ENCODE measurements at regions not wholly inside any gene's neighbourhood (a gene's known extent, or its start where the extent isn't known, plus 50 kb on each side); places are given as distances from the start of the nearest gene placed in this dataset.

GRCh38 chr2:47687856-47688255 is 95.1 kb upstream of the MSH6 start:
- 57 to 69% methylated on average over 1 of the region's 1 CpG for WGBS, 2 donors
- intact Hi-C loops (cut with DNase I), result no loop called here
- H3K4me1 ChIP-seq, result no peaks in the 10 kb centered on the region
- H3K36me3 ChIP-seq, result no peaks in the 10 kb centered on the region
- no peak overlapping the region for H3K27ac ChIP-seq
- no peaks in the 10 kb centered on the region for H3K27me3 ChIP-seq
- H3K4me3 ChIP-seq, result no peak overlapping the region
- TF ChIP-seq POLR2A (IDR thresholded peaks at IDR 0.05) (no peak), CTCF (IDR thresholded peaks at IDR 0.05) (no peak)
- peaks cover 0 to 8% (median 0%) of the 10 kb centered on the region in 3 donors for H3K9me3 ChIP-seq
- no peak for DNase-seq

DNA sequence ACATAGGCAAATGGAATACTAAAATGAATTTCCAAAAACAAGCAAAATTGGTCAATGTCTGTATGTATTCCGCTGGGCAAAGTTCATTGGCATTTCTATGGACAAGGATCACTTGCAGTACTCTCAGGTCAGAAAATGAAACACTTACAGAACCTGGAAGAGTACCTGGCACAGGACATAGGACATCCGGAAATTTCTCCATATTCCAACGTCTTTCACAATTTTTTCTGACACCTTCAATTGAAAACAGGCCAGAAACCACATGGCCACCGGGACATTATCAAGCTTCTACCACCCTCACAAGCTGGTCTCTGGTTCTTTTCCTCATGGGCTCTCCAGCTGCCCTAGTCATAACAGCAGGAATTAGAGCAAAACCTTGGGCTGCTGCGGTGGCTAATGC is 96.9 kb upstream of the MSH6 start:
- 78 to 88% methylated on average over 4 to 5 of the region's 5 CpGs for WGBS, 2 donors
- H3K4me3 ChIP-seq, result no peak overlapping the region
- no peaks in the 10 kb centered on the region for H3K27me3 ChIP-seq
- TF ChIP-seq CTCF (IDR thresholded peaks at IDR 0.05) (no peak), POLR2A (IDR thresholded peaks at IDR 0.05) (no peak)
- H3K4me1 ChIP-seq, result no peaks in the 10 kb centered on the region
- DNase-seq, result no peak
- no peak overlapping the region for H3K27ac ChIP-seq
- H3K36me3 ChIP-seq, result no peaks in the 10 kb centered on the region
- intact Hi-C loops (cut with DNase I), result no loop called here
- H3K9me3 ChIP-seq, result peaks cover 0 to 8% (median 0%) of the 10 kb centered on the region in 3 donors

DNA sequence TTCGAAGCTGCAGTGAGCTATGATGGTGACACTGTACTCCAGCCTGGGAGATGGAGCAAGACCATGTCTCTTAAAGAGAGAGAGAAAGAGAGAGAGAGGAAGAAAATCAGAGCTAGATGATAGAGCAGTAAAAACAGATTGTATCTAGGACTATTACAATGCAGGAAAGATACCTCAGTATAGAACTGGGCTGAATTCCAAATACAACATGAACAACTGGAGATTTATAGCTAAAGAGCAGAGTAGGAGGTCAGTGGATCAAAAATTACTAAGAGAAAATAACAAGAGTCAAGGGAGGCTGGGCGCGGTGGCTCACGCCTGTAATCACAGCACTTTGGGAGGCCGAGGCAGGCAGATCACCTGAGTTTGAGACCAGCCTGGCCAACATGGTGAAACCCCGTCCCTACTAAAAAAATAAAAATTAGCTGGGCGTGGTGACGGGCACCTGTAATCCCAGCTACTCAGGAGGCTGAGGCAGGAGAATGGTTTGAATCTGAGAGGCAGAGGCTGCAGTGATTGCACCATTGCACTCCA is 100.7 kb upstream of the MSH6 start:
- 90 to 92% methylated on average over 8 of the region's 8 CpGs for WGBS, 2 donors
- intact Hi-C loops (cut with DNase I), result no loop called here

GRCh38 chr2:47676261-47676926 is 105.6 kb upstream of the KCNK12 start:
- Histone ChIP-seq H3K27me3 (no peaks in the 10 kb centered on the region), H3K36me3 (no peaks in the 10 kb centered on the region), H3K27ac (no peak overlapping the region), H3K4me3 (no peak overlapping the region), H3K9me3 (no peaks in the 10 kb centered on the region), H3K4me1 (no peaks in the 10 kb centered on the region)
- DNase-seq, result no peak
- TF ChIP-seq CTCF (IDR thresholded peaks at IDR 0.05) (no peak), POLR2A (IDR thresholded peaks at IDR 0.05) (no peak)
- 66 to 74% methylated on average over 6 of the region's 6 CpGs for WGBS, 2 donors
- intact Hi-C loops (cut with DNase I), result no loop called here

More for the DNA sequence above, 100.7 kb upstream of the MSH6 start:
- no peak for TF ChIP-seq CTCF (IDR thresholded peaks at IDR 0.05)
- TF ChIP-seq POLR2A (IDR thresholded peaks at IDR 0.05), result no peak
- Histone ChIP-seq H3K9me3 (no peaks in the 10 kb centered on the region), H3K4me1 (no peaks in the 10 kb centered on the region), H3K36me3 (no peaks in the 10 kb centered on the region), H3K27ac (no peak overlapping the region), H3K4me3 (no peak overlapping the region), H3K27me3 (no peaks in the 10 kb centered on the region)
- no peak for DNase-seq

- H3K27ac ChIP-seq, result no peak overlapping the region
- WGBS, 2 donors, result 33 to 81% methylated on average over 1 to 2 of the region's 2 CpGs
- no peak for DNase-seq
- no peak overlapping the region for H3K4me3 ChIP-seq
- intact Hi-C loops (cut with DNase I), result no loop called here
- TF ChIP-seq CTCF (IDR thresholded peaks at IDR 0.05), result no peak
- TF ChIP-seq POLR2A (IDR thresholded peaks at IDR 0.05), result no peak
- H3K36me3 ChIP-seq, result no peaks in the 10 kb centered on the region
- no peaks in the 10 kb centered on the region for H3K4me1 ChIP-seq
- H3K27me3 ChIP-seq, result no peaks in the 10 kb centered on the region
- no peaks in the 10 kb centered on the region for H3K9me3 ChIP-seq
Measured at GRCh38 chr2:47675196-47675825, 104.5 kb upstream of the KCNK12 start.
